HEK293T (cell line): ENCODE measurements at regions not wholly inside any gene's neighbourhood (a gene's known extent, or its start where the extent isn't known, plus 50 kb on each side); places are given as distances from the start of the nearest gene placed in this dataset.

Source experiments
- CTCF ChIA-PET: fragments of 350-600 bp; formaldehyde crosslinking; extraction: SDS; loops from one replicate; lab custom pipeline; 2021; ENCODE audit warnings: antibody characterized with exemption, inconsistent platforms; lab: Yijun Ruan, JAX
- POLR2A ChIA-PET: fragments of 350-600 bp; formaldehyde crosslinking; extraction: SDS; loops from one replicate; lab custom pipeline; 2020; ENCODE audit warnings: antibody characterized with exemption, inconsistent platforms; lab: Yijun Ruan, JAX
- DNase-seq: peaks from one replicate; pipeline ENCODE4 v3.0.0; 2012; ENCODE audit warnings: mixed read lengths; ENCODE audit errors: extremely low spot score
- ARNT ChIP-seq: fragments of 450-650 bp; IDR thresholded peaks from 2 replicates; pipeline ENCODE4 v1.6.1; 2017; ENCODE audit warnings: mild to moderate bottlenecking
- BHLHE40 ChIP-seq: fragments of 450-650 bp; IDR thresholded peaks from 2 replicates; pipeline ENCODE4 v1.6.1; 2016; ENCODE audit warnings: mild to moderate bottlenecking, moderate library complexity, borderline replicate concordance
- CTBP1 ChIP-seq: fragments of 450-650 bp; IDR thresholded peaks from 2 replicates; pipeline ENCODE4 v1.6.1; 2016; ENCODE audit warnings: borderline replicate concordance
- ELF4 ChIP-seq: fragments of 450-650 bp; IDR thresholded peaks from 2 replicates; pipeline ENCODE4 v1.6.1; 2017; ENCODE audit warnings: antibody characterized with exemption
- FOXA1 ChIP-seq: fragments of 450-650 bp; IDR thresholded peaks from 2 replicates; pipeline ENCODE4 v1.6.1; 2016; ENCODE audit warnings: mild to moderate bottlenecking
- FOXK2 ChIP-seq: fragments of 450-650 bp; IDR thresholded peaks from 2 replicates; pipeline ENCODE4 v1.6.1; 2016; ENCODE audit warnings: mild to moderate bottlenecking
- FOXM1 ChIP-seq: fragments of 450-650 bp; IDR thresholded peaks from 2 replicates; pipeline ENCODE4 v1.6.1; 2017; ENCODE audit warnings: mild to moderate bottlenecking, borderline replicate concordance
- HDGF ChIP-seq: fragments of 450-650 bp; IDR thresholded peaks from 2 replicates; pipeline ENCODE4 v1.6.1; 2017; ENCODE audit warnings: antibody characterized with exemption, borderline replicate concordance
- L3MBTL2 ChIP-seq: fragments of 450-650 bp; conservative IDR thresholded peaks from 2 replicates; pipeline ENCODE4 v1.6.1; 2016; ENCODE audit warnings: mild to moderate bottlenecking
- LEF1 ChIP-seq: fragments of 450-650 bp; IDR thresholded peaks from 2 replicates; pipeline ENCODE4 v1.6.1; 2017; ENCODE audit warnings: mild to moderate bottlenecking, borderline replicate concordance
- NFRKB ChIP-seq: fragments of 450-650 bp; IDR thresholded peaks from 2 replicates; pipeline ENCODE4 v1.6.1; 2016; ENCODE audit warnings: mild to moderate bottlenecking, moderate library complexity
- SP1 ChIP-seq: fragments of 450-650 bp; IDR thresholded peaks from 2 replicates; pipeline ENCODE4 v1.6.1; 2017
- SUZ12 ChIP-seq: fragments of 450-650 bp; IDR thresholded peaks from 2 replicates; pipeline ENCODE4 v1.6.1; 2016; ENCODE audit warnings: mild to moderate bottlenecking
- TARDBP ChIP-seq: fragments of 450-650 bp; IDR thresholded peaks from 2 replicates; pipeline ENCODE4 v1.6.1; 2016
- ZNF384 ChIP-seq: fragments of 450-650 bp; IDR thresholded peaks from 2 replicates; pipeline ENCODE4 v1.6.1; 2016
- TF ChIP-seq, protein P1 (sequence below): fragments of 450-650 bp; IDR thresholded peaks from 2 replicates; pipeline ENCODE4 v1.6.1; 2016

DNA sequence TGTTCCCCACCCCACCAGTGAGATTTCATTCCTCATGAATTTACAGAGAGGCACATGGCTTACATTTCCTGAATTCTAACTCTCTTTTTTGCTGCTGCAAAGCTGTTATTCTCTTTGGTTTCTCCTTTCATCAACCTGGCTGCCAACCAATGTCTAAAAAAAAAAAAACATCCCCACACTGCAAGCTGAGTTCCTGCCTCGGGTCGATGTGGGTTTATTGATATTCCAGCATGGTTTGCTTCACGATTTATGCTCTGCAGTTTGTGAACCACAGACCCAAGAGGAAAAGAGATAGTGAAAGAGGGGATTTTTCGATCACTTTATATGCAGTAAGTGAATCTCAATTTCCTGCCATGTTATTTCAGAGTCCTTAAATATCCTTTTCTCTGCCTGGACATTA lies 363.6 kb downstream of the LPIN1 start:
- TF ChIP-seq FOXA1 (no peak), HDGF (no peak), SP1 (no peak), FOXK2 (no peak), SUZ12 (no peak), TARDBP (no peak), BHLHE40 (no peak), FOXM1 (no peak), ZNF384 (no peak), LEF1 (no peak), NFRKB (no peak), ARNT (no peak), CTBP1 (no peak), ELF4 (no peak), L3MBTL2 (no peak)
- TF ChIP-seq, protein P1, sequence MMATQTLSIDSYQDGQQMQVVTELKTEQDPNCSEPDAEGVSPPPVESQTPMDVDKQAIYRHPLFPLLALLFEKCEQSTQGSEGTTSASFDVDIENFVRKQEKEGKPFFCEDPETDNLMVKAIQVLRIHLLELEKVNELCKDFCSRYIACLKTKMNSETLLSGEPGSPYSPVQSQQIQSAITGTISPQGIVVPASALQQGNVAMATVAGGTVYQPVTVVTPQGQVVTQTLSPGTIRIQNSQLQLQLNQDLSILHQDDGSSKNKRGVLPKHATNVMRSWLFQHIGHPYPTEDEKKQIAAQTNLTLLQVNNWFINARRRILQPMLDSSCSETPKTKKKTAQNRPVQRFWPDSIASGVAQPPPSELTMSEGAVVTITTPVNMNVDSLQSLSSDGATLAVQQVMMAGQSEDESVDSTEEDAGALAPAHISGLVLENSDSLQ = no peak
- no peak for DNase-seq
- POLR2A ChIA-PET = no interaction called here
- CTCF ChIA-PET = no interaction called here

DNA sequence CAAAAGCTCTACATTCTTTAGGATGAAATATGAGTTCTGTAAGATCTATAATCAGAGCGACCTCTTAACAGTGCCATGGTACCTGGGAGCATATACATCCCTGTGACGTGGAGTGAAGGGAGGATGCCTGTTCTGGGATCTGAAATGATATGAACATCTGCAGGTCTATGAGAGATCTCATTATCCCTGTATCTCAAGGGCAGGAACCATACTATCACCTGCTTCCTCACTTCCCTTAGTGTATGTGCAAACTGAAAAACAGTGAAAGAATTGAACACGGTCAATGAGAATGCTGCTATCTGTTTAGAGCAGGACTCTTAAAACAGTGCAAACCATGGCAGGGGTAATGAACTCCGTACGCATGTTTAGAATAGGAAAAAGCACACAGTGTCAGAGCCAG lies 364.0 kb downstream of the LPIN1 start:
- CTCF ChIA-PET = no interaction called here
- no peak for DNase-seq
- TF ChIP-seq ELF4 (no peak), HDGF (no peak), FOXA1 (no peak), TARDBP (no peak), LEF1 (no peak), ARNT (no peak), BHLHE40 (no peak), CTBP1 (no peak)
- POLR2A ChIA-PET = no interaction called here

DNA sequence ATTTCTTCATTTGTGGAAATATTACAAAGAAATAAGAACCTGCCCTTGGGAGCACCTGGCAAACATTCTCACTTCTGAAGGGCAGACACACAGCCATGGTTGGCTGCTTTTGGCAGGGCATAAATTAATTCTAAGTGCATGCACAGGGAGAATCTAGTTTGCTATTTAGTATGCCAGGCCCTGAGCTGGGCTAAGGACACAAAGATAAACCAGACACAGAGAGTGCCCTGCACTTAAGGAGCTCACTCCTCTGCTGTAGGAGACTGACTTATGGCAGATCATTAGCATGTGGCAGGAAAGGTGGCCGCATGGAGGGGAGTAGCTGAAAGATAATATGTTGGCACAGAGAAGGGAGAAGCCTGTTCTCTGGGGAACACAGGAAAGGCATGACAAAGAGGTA lies 367.0 kb downstream of the LPIN1 start:
- CTCF ChIA-PET = interaction anchor here (0.7 kb wide), 1 partner anchor 71 kb away, joined by 3 read pairs; no protein-coding TSS in a partner anchor
- TF ChIP-seq ARNT = no peak
- TF ChIP-seq, protein P1 = no peak
- no peak for TF ChIP-seq FOXM1
- no peak for TF ChIP-seq HDGF
- no peak for TF ChIP-seq CTBP1
- no peak for TF ChIP-seq BHLHE40
- TF ChIP-seq SP1 = no peak
- no peak for TF ChIP-seq ELF4
- no peak for TF ChIP-seq NFRKB
- POLR2A ChIA-PET = no interaction called here
- DNase-seq = no peak

DNA sequence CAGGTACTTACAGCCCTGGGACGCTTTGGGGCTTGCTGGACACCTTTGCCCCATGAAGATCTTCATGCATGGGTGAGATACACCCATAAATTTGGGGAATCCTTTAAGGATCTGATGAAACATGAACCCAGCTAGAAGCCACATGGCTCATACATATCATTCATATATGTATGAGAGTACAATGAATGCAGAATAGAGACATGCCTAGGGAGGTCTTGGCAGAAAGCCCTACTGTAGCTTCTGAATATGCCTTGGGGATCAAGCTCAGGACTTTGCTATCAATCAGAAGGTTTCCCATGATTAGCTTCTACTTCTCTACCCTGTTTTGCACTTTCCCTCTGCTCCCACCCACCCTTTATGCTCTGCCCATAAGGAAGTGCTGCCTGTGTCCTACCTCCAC lies 368.4 kb downstream of the LPIN1 start:
- CTCF ChIA-PET = no interaction called here
- no peak for DNase-seq
- POLR2A ChIA-PET = no interaction called here
- TF ChIP-seq ZNF384 (no peak), SP1 (no peak), LEF1 (no peak), SUZ12 (no peak), FOXA1 (no peak), FOXK2 (no peak), NFRKB (no peak), ELF4 (no peak)

DNA sequence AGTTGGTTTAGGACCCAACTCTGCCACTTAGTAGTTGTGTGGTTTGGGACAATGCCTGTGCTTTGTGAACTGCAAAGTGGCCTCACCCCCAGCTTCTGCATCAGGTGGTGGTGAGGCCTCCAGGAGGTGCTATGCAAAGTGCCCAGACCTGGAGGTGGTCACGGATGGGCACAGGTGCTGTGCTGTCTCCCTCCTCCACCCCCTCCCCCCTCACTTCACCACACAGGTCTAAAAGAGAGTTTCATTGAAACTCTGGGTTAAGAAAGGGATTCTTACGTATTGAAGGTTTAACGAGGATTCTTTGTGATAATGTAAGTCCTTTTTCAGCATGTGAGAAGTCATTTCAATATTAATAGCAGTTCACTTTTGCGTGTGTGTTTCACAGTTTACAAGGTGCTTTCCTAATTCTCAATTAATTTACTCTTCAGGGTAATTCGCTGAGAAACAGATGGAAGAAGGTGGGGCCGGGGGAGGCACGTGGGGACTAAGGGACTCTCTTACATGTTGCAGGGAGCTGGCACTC lies 369.9 kb downstream of the LPIN1 start:
- DNase-seq = no peak
- no peak for TF ChIP-seq BHLHE40
- TF ChIP-seq NFRKB = no peak
- TF ChIP-seq L3MBTL2 = no peak
- TF ChIP-seq TARDBP = no peak
- no peak for TF ChIP-seq ARNT
- no peak for TF ChIP-seq ZNF384
- CTCF ChIA-PET = no interaction called here
- POLR2A ChIA-PET = no interaction called here

DNA sequence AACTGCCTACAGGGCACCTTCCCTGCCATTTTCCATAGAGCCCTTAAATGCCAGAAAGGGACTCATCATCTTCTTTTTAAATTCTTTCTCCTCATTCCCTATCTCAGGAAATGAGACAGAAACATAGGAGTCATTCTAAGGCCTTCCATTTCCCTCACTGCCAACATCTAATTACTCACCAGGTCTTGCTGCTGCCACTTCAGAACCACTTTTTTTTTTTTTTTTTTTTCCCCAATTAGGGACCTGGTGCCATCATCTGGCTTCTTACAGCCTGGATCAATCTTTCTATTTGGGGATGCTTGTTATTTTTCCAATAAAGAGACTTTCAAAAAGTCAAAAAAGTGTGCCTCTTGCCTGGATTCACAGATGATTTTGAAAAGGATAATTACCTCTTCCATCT lies 373.4 kb downstream of the LPIN1 start:
- ChIA-PET CTCF (no interaction called here), POLR2A (no interaction called here)
- no peak for DNase-seq
- TF ChIP-seq FOXK2 (no peak), ELF4 (no peak), ZNF384 (no peak), FOXA1 (no peak), ARNT (no peak), BHLHE40 (no peak), HDGF (no peak)
- TF ChIP-seq, protein P1 = no peak
